Neural cell (in vitro differentiated cells): ENCODE measurements at regions not wholly inside any gene's neighbourhood (a gene's known extent, or its start where the extent isn't known, plus 50 kb on each side); places are given as distances from the start of the nearest gene placed in this dataset.

Experiments
- H2AFZ ChIP-seq: fragments of 200-600, 300-800 bp; sonication (generic), shearing (Covaris generic); 2 replicates; pipeline ENCODE4 v1.6.0; 2014; ENCODE audit warnings: low read depth, mild to moderate bottlenecking, antibody characterized with exemption, low read length, moderate library complexity
- H3F3A ChIP-seq: fragments of 200-600 bp; shearing (Covaris generic); 2 replicates; pipeline ENCODE4 v1.6.1; 2016; ENCODE audit warnings: mild to moderate bottlenecking, moderate library complexity, mixed read lengths, antibody characterized with exemption, low read length; ENCODE audit not compliant: insufficient read depth, poor library complexity, severe bottlenecking
- H3K27ac ChIP-seq: fragments of 200-600, 300-800 bp; sonication (generic), shearing (Covaris generic); 2 replicates; pipeline ENCODE4 v1.5.1; 2014; ENCODE audit warnings: mild to moderate bottlenecking, low read length, moderate library complexity
- H3K27me3 ChIP-seq: fragments of 300-800, 200-600 bp; sonication (generic), shearing (Covaris generic); 2 replicates; pipeline ENCODE4 v1.6.0; 2014; ENCODE audit warnings: mild to moderate bottlenecking, low read depth, low read length, moderate library complexity; ENCODE audit not compliant: insufficient read depth
- H3K36me3 ChIP-seq: fragments of 300-800, 200-600 bp; sonication (generic), shearing (Covaris generic); 2 replicates; pipeline ENCODE4 v1.5.1; 2014; ENCODE audit warnings: mild to moderate bottlenecking, antibody characterized with exemption, low read length, moderate library complexity; ENCODE audit not compliant: insufficient read depth
- H3K4me2 ChIP-seq: fragments of 300-800, 200-600 bp; sonication (generic), shearing (Covaris generic); 2 replicates; pipeline ENCODE4 v1.6.0; 2014; ENCODE audit warnings: mild to moderate bottlenecking, low read length
- H3K4me3 ChIP-seq: fragments of 300-800, 200-600 bp; sonication (generic), shearing (Covaris generic); 2 replicates; pipeline ENCODE4 v1.5.1; 2014; ENCODE audit warnings: mild to moderate bottlenecking, low read length, moderate library complexity
- H3K79me2 ChIP-seq: fragments of 200-600 bp; shearing (Covaris generic); replicated peaks from 2 replicates; pipeline ENCODE4 v1.6.0; 2014; ENCODE audit warnings: mild to moderate bottlenecking, low read length, moderate library complexity; ENCODE audit not compliant: insufficient read depth
- H3K9ac ChIP-seq: fragments of 300-800, 200-600 bp; sonication (generic), shearing (Covaris generic); 2 replicates; pipeline ENCODE4 v1.6.1; 2016; ENCODE audit warnings: mild to moderate bottlenecking, low read length, mixed read lengths
- H3K9me2 ChIP-seq: fragments of 200-600 bp; shearing (Covaris generic); 2 replicates; pipeline ENCODE4 v1.6.1; 2016; ENCODE audit warnings: mild to moderate bottlenecking, low read length, mixed read lengths; ENCODE audit not compliant: insufficient read depth
- H3K9me3 ChIP-seq: fragments of 200-600, 300-800 bp; sonication (generic), shearing (Covaris generic); 2 replicates; pipeline ENCODE4 v1.6.1; 2016; ENCODE audit warnings: mild to moderate bottlenecking, mixed run types, low read length, moderate library complexity, mixed read lengths
- H4K20me1 ChIP-seq: fragments of 200-600 bp; shearing (Covaris generic); 2 replicates; pipeline ENCODE4 v1.6.1; 2016; ENCODE audit warnings: mild to moderate bottlenecking, mixed run types; ENCODE audit not compliant: insufficient read depth
- EP300 ChIP-seq: fragments of 450-650 bp; conservative IDR thresholded peaks from 2 replicates; pipeline ENCODE4 v1.6.1; 2014; ENCODE audit warnings: antibody characterized with exemption, mild to moderate bottlenecking, moderate library complexity; ENCODE audit not compliant: poor library complexity, severe bottlenecking
- EZH2 ChIP-seq: fragments of 200-600, 300-800 bp; shearing (Covaris generic), sonication (generic); IDR thresholded peaks from 2 replicates; pipeline ENCODE4 v1.6.1; 2014; ENCODE audit warnings: antibody characterized with exemption, low read length, borderline replicate concordance, mild to moderate bottlenecking; ENCODE audit not compliant: insufficient read depth, poor library complexity, severe bottlenecking
- MXI1 ChIP-seq: fragments of 450-650 bp; conservative IDR thresholded peaks from 2 replicates; pipeline ENCODE4 v1.6.1; 2014; ENCODE audit warnings: antibody characterized with exemption, mild to moderate bottlenecking; ENCODE audit not compliant: poor library complexity, severe bottlenecking
- POLR2AphosphoS5 ChIP-seq: IDR thresholded peaks from 2 replicates; pipeline ENCODE4 v1.6.1; 2012
- RAD21 ChIP-seq: fragments of 450-650 bp; conservative IDR thresholded peaks from 2 replicates; pipeline ENCODE4 v1.6.1; 2014; ENCODE audit warnings: antibody characterized with exemption, mild to moderate bottlenecking, moderate library complexity
- REST ChIP-seq: IDR thresholded peaks from 2 replicates; pipeline ENCODE4 v1.6.1; 2012; ENCODE audit warnings: borderline replicate concordance
- SMC3 ChIP-seq: fragments of 450-650 bp; conservative IDR thresholded peaks from 2 replicates; pipeline ENCODE4 v1.6.1; 2014; ENCODE audit warnings: antibody characterized with exemption, mild to moderate bottlenecking, moderate library complexity; ENCODE audit not compliant: poor library complexity
- TAF1 ChIP-seq: IDR thresholded peaks from 2 replicates; pipeline ENCODE4 v1.6.1; 2012; ENCODE audit warnings: low read depth
- TF ChIP-seq, protein P1 (sequence below): fragments of 450-650 bp; IDR thresholded peaks from 2 replicates; pipeline ENCODE4 v1.5.1; 2014; ENCODE audit warnings: antibody characterized with exemption, mild to moderate bottlenecking, moderate library complexity; ENCODE audit not compliant: poor library complexity, severe bottlenecking

GRCh38 chr7:131028295-131028694 lies 294.3 kb upstream of the KLF14 start:
- Histone ChIP-seq H3K9ac (no peak overlapping the region), H3K9me2 (no peaks in the 10 kb centered on the region), H3K79me2 (no peaks in the 10 kb centered on the region), H3K9me3 (no peaks in the 10 kb centered on the region), H2AFZ (no peak overlapping the region), H3K4me3 (no peak overlapping the region), H3K27me3 (no peaks in the 10 kb centered on the region), H4K20me1 (no peaks in the 10 kb centered on the region), H3K27ac (no peak overlapping the region), H3K4me2 (no peak overlapping the region), H3K36me3 (no peaks in the 10 kb centered on the region), H3F3A (no peaks in the 10 kb centered on the region)
- no peak for TF ChIP-seq POLR2AphosphoS5
- TF ChIP-seq EZH2, result no peak
- no peak for TF ChIP-seq REST
- TF ChIP-seq, protein P1, sequence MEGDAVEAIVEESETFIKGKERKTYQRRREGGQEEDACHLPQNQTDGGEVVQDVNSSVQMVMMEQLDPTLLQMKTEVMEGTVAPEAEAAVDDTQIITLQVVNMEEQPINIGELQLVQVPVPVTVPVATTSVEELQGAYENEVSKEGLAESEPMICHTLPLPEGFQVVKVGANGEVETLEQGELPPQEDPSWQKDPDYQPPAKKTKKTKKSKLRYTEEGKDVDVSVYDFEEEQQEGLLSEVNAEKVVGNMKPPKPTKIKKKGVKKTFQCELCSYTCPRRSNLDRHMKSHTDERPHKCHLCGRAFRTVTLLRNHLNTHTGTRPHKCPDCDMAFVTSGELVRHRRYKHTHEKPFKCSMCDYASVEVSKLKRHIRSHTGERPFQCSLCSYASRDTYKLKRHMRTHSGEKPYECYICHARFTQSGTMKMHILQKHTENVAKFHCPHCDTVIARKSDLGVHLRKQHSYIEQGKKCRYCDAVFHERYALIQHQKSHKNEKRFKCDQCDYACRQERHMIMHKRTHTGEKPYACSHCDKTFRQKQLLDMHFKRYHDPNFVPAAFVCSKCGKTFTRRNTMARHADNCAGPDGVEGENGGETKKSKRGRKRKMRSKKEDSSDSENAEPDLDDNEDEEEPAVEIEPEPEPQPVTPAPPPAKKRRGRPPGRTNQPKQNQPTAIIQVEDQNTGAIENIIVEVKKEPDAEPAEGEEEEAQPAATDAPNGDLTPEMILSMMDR, result no peak
- no peak for TF ChIP-seq TAF1
- no peak for TF ChIP-seq RAD21
- no peak for TF ChIP-seq EP300
- no peak for TF ChIP-seq SMC3
- no peak for TF ChIP-seq MXI1

GRCh38 chr7:131029002-131029401 lies 295.0 kb upstream of the KLF14 start:
- Histone ChIP-seq H3K79me2 (no peaks in the 10 kb centered on the region), H3K27me3 (no peaks in the 10 kb centered on the region), H3F3A (no peaks in the 10 kb centered on the region), H3K36me3 (no peaks in the 10 kb centered on the region), H3K9me2 (no peaks in the 10 kb centered on the region), H3K4me2 (no peak overlapping the region), H3K9me3 (no peaks in the 10 kb centered on the region), H3K27ac (no peak overlapping the region), H2AFZ (no peak overlapping the region), H4K20me1 (no peaks in the 10 kb centered on the region), H3K9ac (no peak overlapping the region), H3K4me3 (no peak overlapping the region)
- TF ChIP-seq TAF1 (no peak), REST (no peak), EZH2 (no peak), MXI1 (no peak), SMC3 (no peak), RAD21 (no peak), EP300 (no peak), POLR2AphosphoS5 (no peak)
- TF ChIP-seq, protein P1, result no peak
